Progenitor cell of endocrine pancreas (in vitro differentiated cells): ENCODE measurements at regions not wholly inside any gene's neighbourhood (a gene's known extent, or its start where the extent isn't known, plus 50 kb on each side); places are given as distances from the start of the nearest gene placed in this dataset.

Experiments used
- DNase-seq: peaks from one replicate; pipeline ENCODE4 v3.0.0; 2021; ENCODE audit warnings: low spot score; ENCODE audit not compliant: unreplicated experiment
- H3K27ac Mint-ChIP-seq: 2 replicates; pipeline ENCODE4 v1.8.0; 2021; ENCODE audit warnings: mild to moderate bottlenecking, moderate library complexity, mixed read lengths
- H3K27me3 Mint-ChIP-seq: 2 replicates; pipeline ENCODE4 v1.8.0; 2021; ENCODE audit warnings: mixed read lengths
- H3K36me3 Mint-ChIP-seq: 2 replicates; pipeline ENCODE4 v1.8.0; 2022; ENCODE audit warnings: mixed read lengths; ENCODE audit not compliant: insufficient read depth
- H3K4me1 Mint-ChIP-seq: 2 replicates; pipeline ENCODE4 v1.8.0; 2021; ENCODE audit warnings: low read depth, mixed read lengths
- H3K4me3 Mint-ChIP-seq: 2 replicates; pipeline ENCODE4 v1.8.0; 2021; ENCODE audit warnings: low read depth, mild to moderate bottlenecking, moderate library complexity, mixed read lengths
- H3K9me3 Mint-ChIP-seq: 2 replicates; pipeline ENCODE4 v1.8.0; 2021; ENCODE audit warnings: low read depth, mixed read lengths
- CTCF ChIP-seq: fragments of 200-600 bp; sonication (generic); IDR thresholded peaks from one replicate; pipeline ENCODE4 v1.5.0; 2021; ENCODE audit warnings: antibody characterized with exemption, mild to moderate bottlenecking; ENCODE audit not compliant: unreplicated experiment

- peaks cover 17% of the 10 kb centered on the region for H3K27me3 Mint-ChIP-seq
- H3K4me1 Mint-ChIP-seq: no peaks in the 10 kb centered on the region
- no peak overlapping the region for H3K4me3 Mint-ChIP-seq
- TF ChIP-seq CTCF: no peak
- DNase-seq: no peak
- no peak overlapping the region for H3K27ac Mint-ChIP-seq
- H3K36me3 Mint-ChIP-seq: no peaks in the 10 kb centered on the region
- H3K9me3 Mint-ChIP-seq: no peaks in the 10 kb centered on the region
Measured at GRCh38 chr13:23953860-23954512, 56.7 kb upstream of the C1QTNF9B start.

GRCh38 chr13:23955064-23955463, 57.8 kb upstream of the C1QTNF9B start:
- Mint-ChIP-seq H3K4me3 (no peak overlapping the region), H3K9me3 (no peaks in the 10 kb centered on the region), H3K4me1 (no peaks in the 10 kb centered on the region), H3K27ac (no peak overlapping the region), H3K27me3 (peaks cover 17% of the 10 kb centered on the region), H3K36me3 (no peaks in the 10 kb centered on the region)
- TF ChIP-seq CTCF: no peak
- no peak for DNase-seq

- Mint-ChIP-seq H3K36me3 (no peaks in the 10 kb centered on the region), H3K27ac (no peak overlapping the region), H3K4me1 (peaks cover 3% of the 10 kb centered on the region), H3K9me3 (no peaks in the 10 kb centered on the region), H3K27me3 (peaks cover 17% of the 10 kb centered on the region), H3K4me3 (no peak overlapping the region)
- DNase-seq: no peak
- no peak for TF ChIP-seq CTCF
Measured at GRCh38 chr13:23956106-23956505, 58.8 kb upstream of the C1QTNF9B start.

- H3K4me1 Mint-ChIP-seq: peaks cover 3% of the 10 kb centered on the region
- H3K4me3 Mint-ChIP-seq: no peak overlapping the region
- H3K27ac Mint-ChIP-seq: no peak overlapping the region
- H3K9me3 Mint-ChIP-seq: no peaks in the 10 kb centered on the region
- no peak for TF ChIP-seq CTCF
- no peaks in the 10 kb centered on the region for H3K36me3 Mint-ChIP-seq
- no peak for DNase-seq
- peaks cover 17% of the 10 kb centered on the region for H3K27me3 Mint-ChIP-seq
Measured at GRCh38 chr13:23957981-23958380, 60.7 kb upstream of the C1QTNF9B start.

GRCh38 chr13:23959231-23959862, 62.0 kb upstream of the C1QTNF9B start:
- Mint-ChIP-seq H3K27me3 (peaks cover 16% of the 10 kb centered on the region), H3K4me1 (peaks cover 4% of the 10 kb centered on the region), H3K27ac (no peak overlapping the region), H3K36me3 (no peaks in the 10 kb centered on the region), H3K4me3 (no peak overlapping the region), H3K9me3 (no peaks in the 10 kb centered on the region)
- DNase-seq: no peak
- TF ChIP-seq CTCF: no peak
